HG03095 (cell line): ENCODE measurements at regions not wholly inside any gene's neighbourhood (a gene's known extent, or its start where the extent isn't known, plus 50 kb on each side); places are given as distances from the start of the nearest gene placed in this dataset.

ENCODE experiments used
- ATAC-seq: cut with Tn5 transposase; IDR thresholded peaks from one replicate; pipeline ENCODE4 v1.9.1; 2021; ENCODE audit warnings: moderate library complexity; ENCODE audit not compliant: unreplicated experiment

DNA sequence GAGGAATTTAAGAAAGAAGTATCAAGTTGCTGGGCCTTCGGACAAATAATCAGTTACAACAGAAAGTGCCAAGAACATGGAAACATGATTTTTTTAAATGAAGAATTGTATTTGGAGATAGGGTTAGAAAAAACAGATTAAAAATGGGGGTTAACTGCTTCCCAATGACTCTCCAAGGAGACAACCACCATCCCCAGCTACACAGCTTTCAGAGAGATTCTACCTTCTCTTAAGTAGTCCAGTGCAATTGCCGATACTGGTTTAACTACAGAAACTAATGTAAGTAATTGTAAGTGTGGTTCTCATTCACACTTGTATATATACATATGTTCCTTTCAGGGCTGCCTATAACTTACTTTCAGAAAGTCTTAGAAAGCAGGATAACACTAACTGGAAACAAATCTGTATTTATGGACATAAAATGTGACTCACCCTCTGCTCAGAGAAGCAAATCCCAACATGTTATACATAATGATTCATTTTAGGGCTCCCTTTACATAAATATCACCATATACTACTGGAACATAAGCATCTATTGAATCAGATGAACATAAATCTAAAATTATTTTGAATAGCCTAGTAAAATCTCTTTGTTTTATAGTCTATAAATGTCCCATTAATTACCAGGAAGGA, 248.9 kb upstream of the UGT8 start:
- ATAC-seq = no peak

DNA sequence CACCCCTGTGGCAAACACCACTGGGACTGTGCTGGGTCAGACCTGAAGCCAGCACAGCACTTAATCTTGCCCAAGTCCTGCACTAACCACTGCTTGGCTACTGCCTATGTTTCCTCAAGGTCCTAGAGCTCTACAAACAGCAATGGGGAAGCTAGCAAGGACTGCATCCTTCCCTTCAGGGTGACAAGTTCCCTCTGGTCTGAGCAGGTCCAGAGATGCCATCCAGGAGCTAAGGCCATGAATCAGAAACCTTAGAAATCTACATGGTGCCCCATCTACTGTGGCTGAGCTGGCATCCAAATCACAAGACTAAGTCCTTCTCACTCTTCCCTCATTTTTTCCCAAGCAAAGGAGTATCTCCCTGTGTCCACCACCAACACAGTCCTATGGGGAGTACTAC, 239.7 kb upstream of the UGT8 start:
- ATAC-seq = no peak

DNA sequence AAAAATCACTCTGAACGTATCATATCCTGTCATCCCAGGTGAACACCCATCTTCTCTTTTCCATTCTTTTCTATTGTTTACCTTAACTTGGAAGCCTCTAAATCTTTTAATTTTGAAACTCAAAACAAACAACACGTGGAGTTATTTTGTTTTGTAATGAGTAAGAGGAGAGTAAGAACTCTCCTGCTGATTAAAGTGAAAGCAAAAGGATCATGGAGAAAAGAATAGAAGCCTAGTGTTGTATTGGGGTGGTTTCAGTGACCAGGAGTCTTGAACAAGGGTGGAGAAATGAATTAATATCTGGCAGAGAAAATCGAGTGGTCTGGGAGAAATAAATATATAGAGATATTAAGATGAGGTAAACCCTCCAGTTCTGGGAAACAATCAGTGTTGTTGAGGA, 237.4 kb upstream of the UGT8 start:
- no peak for ATAC-seq

DNA sequence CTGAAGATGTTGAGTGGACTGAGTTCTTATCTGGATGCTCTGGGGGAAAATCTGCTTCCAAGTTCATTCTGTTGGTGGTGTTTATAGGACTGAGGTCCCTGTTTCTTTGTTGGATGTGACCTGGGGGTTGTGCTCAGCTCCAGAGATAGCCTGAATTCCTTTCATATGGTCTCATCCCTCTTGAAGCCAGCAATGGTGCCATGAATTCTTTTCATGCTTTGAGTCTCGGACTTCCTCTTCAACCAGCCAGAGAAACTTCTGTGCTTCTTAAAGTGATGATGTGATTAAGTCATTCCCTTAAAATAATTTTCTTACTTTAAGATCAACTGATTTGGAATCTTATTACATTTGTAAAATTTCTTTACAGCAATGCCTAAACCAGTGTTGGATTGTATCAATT, 233.8 kb upstream of the UGT8 start:
- ATAC-seq = no peak

DNA sequence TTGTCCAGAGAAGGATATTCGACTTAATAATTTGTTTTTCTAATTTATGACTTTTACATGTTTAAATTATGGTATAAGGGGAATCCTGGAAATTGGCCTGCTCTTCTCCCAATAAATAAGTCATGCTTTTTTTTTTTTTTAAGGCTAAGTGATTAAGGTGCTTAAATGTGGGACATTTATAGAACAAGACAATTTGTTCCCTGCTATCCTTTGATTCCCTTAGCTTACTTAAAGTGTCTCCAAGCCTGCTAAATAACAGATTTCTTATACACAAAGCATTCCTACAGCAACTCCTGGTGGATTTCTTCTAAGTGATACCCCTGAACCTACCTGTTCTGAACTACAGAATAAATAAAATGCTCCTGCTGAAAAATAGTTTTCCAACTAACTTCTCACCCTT, 233.0 kb upstream of the UGT8 start:
- ATAC-seq = no peak

DNA sequence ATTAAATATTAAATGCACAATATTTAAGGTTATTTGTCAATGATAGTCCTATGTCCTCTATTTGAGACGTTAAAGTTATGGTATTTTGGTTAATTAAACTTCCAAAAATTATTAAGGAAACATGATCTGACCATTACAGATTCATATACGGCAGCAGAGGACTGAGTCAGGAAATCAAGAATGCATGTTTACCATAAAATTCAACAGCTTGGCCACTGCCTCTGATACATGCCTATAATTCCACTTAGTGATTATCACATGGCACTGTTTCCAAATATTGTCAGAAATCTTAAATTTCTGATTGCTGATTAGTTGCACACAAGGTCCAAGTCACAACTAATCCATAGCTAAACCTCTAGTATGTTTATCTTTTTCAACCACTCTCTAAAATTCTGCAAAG, 232.2 kb upstream of the UGT8 start:
- no peak for ATAC-seq

DNA sequence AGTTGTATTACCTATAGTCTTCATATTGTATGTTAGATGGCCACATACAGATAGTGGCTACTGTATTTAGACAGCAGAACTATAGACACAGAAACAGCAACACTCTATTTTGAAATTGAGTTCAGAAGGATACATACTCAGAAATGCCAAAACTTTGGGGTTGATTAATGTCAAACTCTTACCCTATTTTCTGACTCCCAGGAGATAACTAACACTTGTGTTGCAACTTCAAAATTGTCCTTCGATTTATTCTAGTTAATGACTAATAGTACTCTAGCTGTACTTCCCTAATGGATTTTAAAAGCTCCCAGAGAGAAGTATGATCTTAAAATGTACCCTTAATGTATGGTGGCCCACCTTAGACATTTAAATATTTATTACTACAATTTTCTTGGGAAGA, 229.9 kb upstream of the UGT8 start:
- ATAC-seq = no peak

DNA sequence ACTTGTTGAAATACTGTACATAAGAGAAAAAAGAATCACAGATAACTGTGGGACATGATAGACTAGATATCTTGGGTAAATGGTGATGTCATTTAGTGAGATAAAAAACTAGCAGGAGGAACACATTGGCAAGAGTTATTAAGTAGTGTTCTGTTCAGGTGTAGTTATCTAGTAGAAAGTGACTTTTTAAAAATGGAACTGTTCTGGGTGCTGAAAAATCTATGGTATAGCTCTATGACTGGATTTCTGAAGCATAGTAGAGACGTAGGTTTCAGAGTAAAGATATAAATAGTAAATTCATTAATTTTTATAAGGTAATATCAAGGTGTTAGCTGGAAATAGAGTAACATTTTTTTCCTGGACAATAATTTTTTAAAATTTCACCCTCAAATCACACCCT, 225.1 kb upstream of the UGT8 start:
- no peak for ATAC-seq

DNA sequence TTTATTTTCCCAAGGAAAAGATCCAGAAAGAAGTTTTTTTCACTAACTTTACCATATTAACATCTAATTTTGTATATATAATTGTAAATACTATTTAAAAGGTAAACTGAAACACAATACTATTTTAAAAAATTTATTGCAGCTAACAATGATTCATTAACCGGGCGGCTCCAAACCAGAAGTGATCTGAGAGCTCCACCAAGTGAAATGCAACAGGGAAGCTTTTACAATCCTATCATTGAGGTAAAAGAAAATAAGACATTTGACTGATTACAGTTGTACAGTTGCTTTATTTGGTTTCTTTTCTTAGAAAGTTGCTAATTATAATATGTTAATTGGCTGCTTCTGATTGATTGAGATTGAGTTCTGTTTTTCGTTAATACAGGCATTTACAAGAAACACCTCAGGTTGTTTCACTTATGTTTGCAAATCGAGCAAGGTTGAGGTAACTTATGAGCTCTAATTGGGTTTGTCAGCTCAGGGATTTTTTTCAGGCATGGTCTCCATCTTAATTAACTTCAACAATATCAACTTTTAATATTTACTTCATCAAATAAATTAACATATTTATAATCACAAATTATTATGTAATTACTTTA, 220.2 kb upstream of the UGT8 start:
- ATAC-seq = no peak

DNA sequence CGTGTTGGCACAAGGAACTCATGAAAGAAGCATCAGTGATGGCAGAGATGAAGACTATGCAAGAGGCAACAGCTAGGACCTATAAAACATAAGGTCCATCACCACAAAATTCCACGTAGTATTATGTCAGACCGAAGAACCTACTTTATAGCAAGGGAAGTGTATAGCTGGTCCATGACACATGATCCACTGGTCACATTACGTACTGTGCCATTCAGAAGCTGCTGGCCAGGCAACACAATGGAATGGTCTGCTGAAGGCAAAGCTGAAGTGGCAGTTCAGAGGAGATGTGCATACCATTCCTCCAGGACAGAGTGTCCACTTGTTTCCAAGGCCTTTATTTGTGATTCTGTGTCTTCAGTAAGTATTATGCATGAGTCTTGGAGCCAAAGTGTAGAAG, 215.5 kb upstream of the UGT8 start:
- no peak for ATAC-seq

DNA sequence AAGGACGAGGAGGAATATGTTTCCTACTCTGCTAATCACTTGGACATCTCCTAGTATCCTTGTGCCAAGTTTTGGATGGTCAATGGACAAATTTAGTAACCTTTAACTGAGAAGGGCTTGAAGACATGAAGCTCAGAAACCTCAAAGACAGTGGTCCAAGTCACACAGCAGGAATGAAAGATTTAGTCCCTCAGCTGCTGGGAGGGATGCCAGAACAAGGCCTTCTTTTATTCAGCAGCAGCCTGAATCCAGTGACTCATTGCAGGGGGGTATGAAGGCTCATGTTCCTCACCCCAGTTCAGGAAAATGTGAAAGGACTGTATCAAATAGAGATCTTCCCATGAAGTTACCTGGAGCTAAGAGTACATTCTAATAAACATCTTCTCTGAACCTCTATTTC, 214.9 kb upstream of the UGT8 start:
- ATAC-seq = no peak

DNA sequence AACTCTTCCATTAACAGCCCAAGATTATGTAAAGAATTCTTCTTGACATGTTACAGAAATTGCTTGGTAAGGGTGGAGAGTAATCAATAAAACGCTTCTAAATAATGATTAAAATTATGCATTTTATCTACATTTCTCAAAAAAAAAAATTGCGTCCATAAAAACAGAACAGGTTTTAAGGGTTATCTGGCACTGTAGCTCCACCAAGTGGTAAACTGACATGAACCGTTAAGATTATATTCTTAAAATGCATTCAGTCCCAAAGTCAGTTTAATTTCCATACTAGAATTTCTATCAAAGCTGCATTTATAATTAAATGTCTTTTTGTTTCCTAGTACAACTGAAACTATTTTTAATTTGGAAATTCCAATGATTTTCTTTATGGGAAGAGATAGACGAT, 214.0 kb upstream of the UGT8 start:
- no peak for ATAC-seq

DNA sequence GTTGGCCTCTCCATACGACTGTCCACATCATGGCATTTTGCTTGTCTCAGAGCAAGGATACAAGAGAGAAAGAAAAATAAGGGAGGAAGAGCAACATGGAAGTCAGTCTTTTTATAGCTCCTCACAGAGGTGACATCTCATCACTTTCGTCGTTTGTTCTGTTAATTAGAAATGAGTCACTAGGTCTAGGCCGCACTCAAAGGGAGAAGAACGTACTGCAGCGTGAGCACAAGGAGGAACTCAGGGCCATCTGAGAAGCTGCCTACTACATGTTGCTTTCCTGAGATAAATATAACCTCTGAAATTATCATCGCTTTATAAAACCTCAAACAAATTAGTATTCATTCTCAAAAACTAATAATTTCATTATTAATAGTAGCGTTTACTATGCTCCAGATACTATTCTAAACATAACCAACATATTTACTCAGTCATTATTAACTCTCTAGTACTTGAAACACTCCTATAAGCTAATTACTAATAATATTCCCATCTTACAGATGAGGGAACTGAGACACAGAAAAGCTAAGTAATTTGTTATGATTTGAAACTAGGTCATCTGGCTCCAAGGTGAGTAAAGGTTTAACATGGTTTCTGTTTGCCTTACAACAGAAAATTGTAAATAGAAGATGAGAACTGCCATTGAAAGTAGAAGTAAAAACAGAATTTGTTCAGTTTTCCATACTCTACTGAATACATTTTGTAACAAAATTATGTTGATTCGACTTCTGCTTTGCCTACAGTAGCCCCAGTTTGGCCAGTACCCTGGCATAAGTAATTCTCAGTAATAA, 213.2 kb upstream of the UGT8 start:
- peak; percentile 50 for ATAC-seq

DNA sequence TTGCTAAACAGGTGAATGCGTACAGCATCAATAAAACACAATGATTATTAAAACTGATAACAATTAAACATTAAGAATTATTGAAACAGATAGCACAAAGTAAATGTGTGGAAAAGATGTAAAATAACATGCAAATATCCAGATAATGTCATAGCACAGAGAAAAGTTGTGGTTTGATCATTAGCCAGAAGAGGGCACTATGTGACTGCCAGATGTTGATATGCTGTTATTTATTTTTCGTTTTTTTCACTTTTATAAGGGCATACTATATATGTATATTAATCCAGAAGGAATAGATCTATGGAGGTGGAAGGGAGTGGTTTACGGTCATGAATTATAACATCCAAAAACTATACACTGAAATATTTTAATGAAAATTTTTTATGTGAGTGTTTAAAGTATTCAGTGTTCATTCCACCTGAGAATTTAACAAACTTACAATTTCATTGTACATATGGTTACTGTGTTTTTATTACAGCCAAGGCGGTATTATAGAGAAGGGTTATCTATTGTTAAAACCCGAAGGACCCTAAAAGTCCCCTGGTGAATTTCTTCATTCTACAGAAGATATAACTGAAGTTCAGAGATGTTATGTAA, 211.9 kb upstream of the UGT8 start:
- no peak for ATAC-seq

DNA sequence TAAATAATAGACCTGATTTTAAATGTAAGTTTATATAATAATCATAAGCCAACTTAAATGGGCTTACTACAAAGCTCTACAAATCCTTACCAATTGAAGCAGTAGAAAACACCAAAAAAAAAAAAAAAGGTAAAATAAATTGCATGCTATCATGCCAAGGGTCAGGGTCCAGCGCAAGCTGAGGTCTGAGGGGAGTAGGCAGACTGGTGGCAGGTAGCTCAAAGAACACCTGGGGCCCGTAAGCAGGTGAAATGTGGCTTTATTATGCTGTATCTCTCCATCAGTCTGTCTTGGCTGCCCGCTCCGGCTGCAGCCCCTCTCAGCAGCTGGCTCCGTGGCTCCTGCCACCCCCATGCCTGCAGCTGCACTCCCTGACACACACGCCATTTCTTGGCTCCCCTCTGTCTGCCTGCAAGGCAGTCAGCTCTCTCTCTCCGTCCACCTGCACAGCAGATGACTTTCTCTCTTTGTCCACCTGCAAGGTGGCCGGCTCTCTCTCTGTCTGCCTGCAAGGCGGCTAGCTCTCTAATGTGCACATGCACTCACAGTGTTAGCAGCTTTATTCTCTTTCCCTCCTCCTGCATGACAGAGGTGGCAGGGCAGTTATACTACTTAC, 209.4 kb upstream of the UGT8 start:
- no peak for ATAC-seq

DNA sequence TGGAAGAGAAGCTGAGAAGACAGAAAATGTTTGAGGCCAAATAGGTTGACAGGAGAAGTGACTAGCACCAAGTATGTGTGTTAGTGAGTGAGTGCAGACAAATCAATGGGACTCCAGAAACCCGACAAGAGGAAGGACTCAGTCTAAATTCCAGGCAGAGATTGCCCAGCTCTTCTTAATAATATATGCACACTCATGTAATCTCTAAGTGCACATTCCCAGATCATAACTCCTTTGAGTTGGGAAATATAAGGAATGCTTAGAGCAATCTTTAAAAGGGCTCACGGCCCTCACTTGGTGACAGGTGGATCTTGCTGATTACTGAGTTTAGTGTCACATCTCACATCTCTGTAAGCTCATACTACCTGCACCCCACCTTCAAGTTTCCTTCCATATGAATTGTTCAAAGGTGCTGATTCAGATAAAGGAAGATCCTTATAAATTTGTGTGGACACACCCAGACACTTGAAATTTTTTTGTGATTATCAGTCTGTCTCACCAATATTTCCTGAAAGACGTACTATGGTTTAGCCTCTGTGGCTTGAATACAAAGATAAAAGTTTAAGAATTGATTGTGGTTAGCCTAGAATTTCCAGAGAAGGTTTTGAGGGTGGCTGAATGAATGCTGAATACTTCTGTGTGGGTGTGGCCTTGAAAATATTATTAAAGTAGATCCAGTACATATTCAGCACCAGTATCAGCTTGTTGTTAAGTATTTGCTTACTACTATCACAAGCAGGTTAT, 205.1 kb upstream of the UGT8 start:
- no peak for ATAC-seq

DNA sequence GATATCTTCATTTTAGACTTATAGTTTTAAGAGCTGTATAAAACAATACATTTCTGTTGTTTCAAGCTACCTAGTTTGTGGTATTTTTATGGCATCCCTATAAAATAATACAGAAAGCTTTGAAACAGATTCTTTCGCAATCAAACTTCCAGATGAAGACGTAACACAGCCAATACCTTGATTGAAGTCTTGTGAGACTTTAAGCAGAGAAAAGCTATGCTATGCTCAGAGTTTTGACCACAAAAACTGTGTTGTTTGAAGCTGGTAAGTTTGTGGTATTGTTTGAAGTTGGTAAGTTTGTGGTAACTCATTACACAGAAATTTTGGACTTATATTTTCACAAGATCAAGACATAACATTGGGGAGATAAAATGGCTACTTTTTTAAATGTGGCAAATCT, 201.8 kb upstream of the UGT8 start:
- no peak for ATAC-seq

DNA sequence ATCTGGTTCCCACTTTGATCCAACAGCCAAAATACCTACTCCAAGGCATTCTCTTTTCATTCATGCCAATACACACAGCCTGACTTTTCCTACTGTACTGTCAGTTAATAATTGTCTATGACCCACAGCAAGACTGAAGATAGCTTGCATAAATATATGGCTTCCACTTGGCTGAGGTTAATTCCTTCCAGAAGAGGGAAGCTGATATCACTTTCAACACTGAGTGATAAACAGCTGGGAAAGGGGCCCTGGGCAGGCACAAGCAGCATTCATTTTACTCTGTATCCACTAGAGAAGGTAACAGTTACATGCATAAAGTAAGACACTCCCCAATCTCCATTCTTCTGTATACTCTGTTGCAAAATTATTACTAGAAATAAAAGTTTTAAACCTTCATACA, 200.2 kb upstream of the UGT8 start:
- no peak for ATAC-seq

DNA sequence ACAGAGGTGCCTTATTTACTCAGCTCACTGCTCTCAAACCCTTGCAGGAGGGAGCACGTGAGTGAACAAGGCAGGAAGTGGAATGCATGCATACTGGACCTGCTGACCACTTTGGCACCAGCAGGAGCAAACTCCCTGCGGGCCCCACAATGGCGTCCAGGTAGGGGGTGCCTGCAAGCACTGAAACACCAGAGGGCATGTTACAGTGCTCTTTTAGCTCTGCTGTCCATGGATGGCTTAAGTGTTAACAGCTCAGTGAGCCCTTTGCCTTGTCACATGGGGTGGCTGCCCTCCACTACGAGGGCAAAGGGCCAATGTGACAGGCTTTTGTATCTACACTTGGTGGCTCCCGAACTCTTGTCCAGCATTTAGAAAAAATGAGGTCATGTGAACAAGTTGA, 199.5 kb upstream of the UGT8 start:
- no peak for ATAC-seq

DNA sequence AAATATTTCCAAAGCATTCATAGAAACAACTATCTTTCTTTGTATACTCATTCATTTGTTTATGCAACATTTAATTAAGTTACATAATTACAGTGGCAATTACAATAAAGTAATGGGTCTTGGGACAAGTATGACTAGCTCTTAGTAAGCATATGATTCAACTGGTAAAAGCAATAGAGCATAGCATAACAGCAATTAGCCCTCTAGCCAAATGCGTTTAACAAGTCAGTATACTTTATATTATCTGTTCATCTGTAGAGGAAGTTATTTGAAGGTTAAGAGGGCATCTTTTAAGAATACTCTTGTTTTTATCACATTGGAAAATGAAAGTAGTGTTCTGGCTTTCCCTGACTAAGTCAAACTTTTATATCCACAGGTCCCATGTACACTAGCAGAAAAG, 198.1 kb upstream of the UGT8 start:
- no peak for ATAC-seq

DNA sequence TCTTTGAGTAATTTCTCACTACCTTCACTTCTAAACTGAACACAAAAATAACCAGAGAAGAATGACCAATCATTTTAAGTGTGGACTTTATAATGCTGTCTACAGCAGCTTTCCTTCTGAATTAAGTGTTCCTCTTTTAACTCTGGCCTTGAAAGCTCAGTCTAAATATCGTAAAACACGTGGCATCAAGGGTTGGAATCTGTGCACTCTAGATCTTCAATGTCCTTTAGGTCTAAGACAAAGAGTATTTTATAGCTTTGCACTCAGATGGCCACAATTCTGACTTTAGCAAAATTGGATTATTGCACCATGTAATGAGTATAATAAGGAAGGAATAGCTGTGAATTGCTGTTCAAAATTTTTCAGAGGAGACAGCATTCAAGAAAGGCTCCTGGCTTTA, 197.1 kb upstream of the UGT8 start:
- no peak for ATAC-seq
